Hepatocyte (in vitro differentiated cells): ENCODE measurements at regions not wholly inside any gene's neighbourhood (a gene's known extent, or its start where the extent isn't known, plus 50 kb on each side); places are given as distances from the start of the nearest gene placed in this dataset.

ENCODE experiments used
- DNase-seq: peaks from one replicate; pipeline ENCODE4 v3.0.0-alpha.2; 2016; ENCODE audit warnings: low spot score
- H2AFZ ChIP-seq: fragments of 200-600 bp; sonication (generic); 2 replicates; pipeline ENCODE4 v1.6.0; 2016; ENCODE audit warnings: antibody characterized with exemption, mild to moderate bottlenecking
- H3K27ac ChIP-seq: fragments of 200-600 bp; sonication (generic); 2 replicates; pipeline ENCODE4 v1.5.1; 2016; ENCODE audit warnings: mild to moderate bottlenecking
- H3K27me3 ChIP-seq: fragments of 200-600 bp; sonication (generic); 2 replicates; pipeline ENCODE4 v1.6.1; 2016
- H3K36me3 ChIP-seq: fragments of 200-600 bp; sonication (generic); replicated peaks from 2 replicates; pipeline ENCODE4 v1.5.1; 2016; ENCODE audit warnings: low read depth; ENCODE audit not compliant: insufficient read depth
- H3K4me1 ChIP-seq: fragments of 200-600 bp; sonication (generic); 2 replicates; pipeline ENCODE4 v1.5.1; 2016; ENCODE audit warnings: mild to moderate bottlenecking, moderate library complexity; ENCODE audit not compliant: insufficient read depth
- H3K4me2 ChIP-seq: fragments of 200-600 bp; sonication (generic); 2 replicates; pipeline ENCODE4 v1.6.0; 2016
- H3K4me3 ChIP-seq: fragments of 200-600 bp; sonication (generic); 2 replicates; pipeline ENCODE4 v1.5.1; 2016; ENCODE audit warnings: mild to moderate bottlenecking
- H3K79me2 ChIP-seq: fragments of 200-600 bp; sonication (generic); 2 replicates; pipeline ENCODE4 v1.6.0; 2017; ENCODE audit warnings: mild to moderate bottlenecking
- H3K9me2 ChIP-seq: fragments of 200-600 bp; sonication (generic); replicated peaks from 2 replicates; pipeline ENCODE4 v1.6.0; 2017; ENCODE audit warnings: mild to moderate bottlenecking; ENCODE audit not compliant: insufficient read depth
- H3K9me3 ChIP-seq: fragments of 200-600 bp; sonication (generic); 2 replicates; pipeline ENCODE4 v1.5.1; 2016; ENCODE audit warnings: low read depth, mild to moderate bottlenecking
- H4K20me1 ChIP-seq: fragments of 200-600 bp; sonication (generic); 2 replicates; pipeline ENCODE4 v1.6.0; 2016; ENCODE audit warnings: mild to moderate bottlenecking; ENCODE audit not compliant: insufficient read depth, poor library complexity, severe bottlenecking
- EZH2 ChIP-seq: fragments of 200-600 bp; sonication (generic); IDR thresholded peaks from 2 replicates; pipeline ENCODE4 v1.6.1; 2016; ENCODE audit warnings: antibody characterized with exemption, mild to moderate bottlenecking, borderline replicate concordance
- EZH2phosphoT487 ChIP-seq: fragments of 200-600 bp; sonication (generic); IDR thresholded peaks from one replicate; pipeline ENCODE4 v1.6.1; 2018; ENCODE audit warnings: antibody characterized with exemption, mild to moderate bottlenecking, low read depth, moderate library complexity; ENCODE audit not compliant: unreplicated experiment, severe bottlenecking
- WGBS: methylation state at CpG from one replicate; pipeline ENCODE4 v1.1.6; 2016; ENCODE audit warnings: low lambda C conversion rate; ENCODE audit errors: missing lambda C conversion rate; 5-methylcytosine and 5-hydroxymethylcytosine counted together
- TF ChIP-seq, protein P1 (sequence below): fragments of 200-600 bp; sonication (generic); IDR thresholded peaks from 2 replicates; pipeline ENCODE4 v1.5.1; 2016; ENCODE audit warnings: antibody characterized with exemption, mild to moderate bottlenecking; ENCODE audit not compliant: poor library complexity

DNA sequence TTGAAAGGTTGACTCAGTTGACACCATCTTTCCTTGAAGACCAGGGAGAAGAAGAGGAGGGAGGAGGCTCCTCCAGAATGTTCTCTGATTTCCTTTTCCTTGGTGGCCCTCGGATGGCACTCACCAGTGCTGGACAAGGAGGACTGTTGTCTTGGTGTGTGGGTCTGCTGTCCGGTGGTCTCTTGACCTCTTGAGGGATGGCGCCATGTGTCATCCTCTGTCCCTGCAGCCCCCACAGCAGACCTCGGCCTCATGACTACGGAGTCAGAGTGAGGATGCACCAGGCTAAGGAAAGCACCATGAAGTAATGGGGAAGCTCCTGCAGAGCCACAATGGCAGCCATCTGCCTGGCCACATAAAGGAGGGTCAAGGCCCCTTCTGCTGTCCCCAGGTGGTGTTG is 475.0 kb downstream of the GLRX3 start:
- no peaks in the 10 kb centered on the region for H3K9me3 ChIP-seq
- WGBS = 91% methylated on average over 5 of the region's 5 CpGs
- H3K4me1 ChIP-seq = peaks cover 16% of the 10 kb centered on the region
- no peaks in the 10 kb centered on the region for H3K9me2 ChIP-seq
- no peaks in the 10 kb centered on the region for H4K20me1 ChIP-seq
- H3K27ac ChIP-seq = no peak overlapping the region
- H3K4me3 ChIP-seq = no peak overlapping the region
- H3K27me3 ChIP-seq = no peaks in the 10 kb centered on the region
- no peaks in the 10 kb centered on the region for H3K79me2 ChIP-seq
- H3K4me2 ChIP-seq = no peak overlapping the region
- no peak overlapping the region for H2AFZ ChIP-seq
- H3K36me3 ChIP-seq = no peaks in the 10 kb centered on the region
- TF ChIP-seq, protein P1, sequence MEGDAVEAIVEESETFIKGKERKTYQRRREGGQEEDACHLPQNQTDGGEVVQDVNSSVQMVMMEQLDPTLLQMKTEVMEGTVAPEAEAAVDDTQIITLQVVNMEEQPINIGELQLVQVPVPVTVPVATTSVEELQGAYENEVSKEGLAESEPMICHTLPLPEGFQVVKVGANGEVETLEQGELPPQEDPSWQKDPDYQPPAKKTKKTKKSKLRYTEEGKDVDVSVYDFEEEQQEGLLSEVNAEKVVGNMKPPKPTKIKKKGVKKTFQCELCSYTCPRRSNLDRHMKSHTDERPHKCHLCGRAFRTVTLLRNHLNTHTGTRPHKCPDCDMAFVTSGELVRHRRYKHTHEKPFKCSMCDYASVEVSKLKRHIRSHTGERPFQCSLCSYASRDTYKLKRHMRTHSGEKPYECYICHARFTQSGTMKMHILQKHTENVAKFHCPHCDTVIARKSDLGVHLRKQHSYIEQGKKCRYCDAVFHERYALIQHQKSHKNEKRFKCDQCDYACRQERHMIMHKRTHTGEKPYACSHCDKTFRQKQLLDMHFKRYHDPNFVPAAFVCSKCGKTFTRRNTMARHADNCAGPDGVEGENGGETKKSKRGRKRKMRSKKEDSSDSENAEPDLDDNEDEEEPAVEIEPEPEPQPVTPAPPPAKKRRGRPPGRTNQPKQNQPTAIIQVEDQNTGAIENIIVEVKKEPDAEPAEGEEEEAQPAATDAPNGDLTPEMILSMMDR = no peak
- no peak for TF ChIP-seq EZH2phosphoT487
- TF ChIP-seq EZH2 = no peak
- no peak for DNase-seq

GRCh38 chr10:130615457-130615856 is 479.3 kb downstream of the GLRX3 start:
- Histone ChIP-seq H3K4me2 (no peak overlapping the region), H3K9me3 (no peaks in the 10 kb centered on the region), H3K4me3 (no peak overlapping the region), H2AFZ (no peak overlapping the region), H3K4me1 (peaks cover 8% of the 10 kb centered on the region), H3K9me2 (no peaks in the 10 kb centered on the region), H3K27ac (no peak overlapping the region), H3K36me3 (no peaks in the 10 kb centered on the region), H4K20me1 (no peaks in the 10 kb centered on the region), H3K27me3 (no peaks in the 10 kb centered on the region), H3K79me2 (no peaks in the 10 kb centered on the region)
- TF ChIP-seq, protein P1 = no peak
- TF ChIP-seq EZH2phosphoT487 (no peak), EZH2 (no peak)
- WGBS = 24% methylated on average over 4 of the region's 4 CpGs
- DNase-seq = no peak

- no peak overlapping the region for H3K27ac ChIP-seq
- no peaks in the 10 kb centered on the region for H3K9me3 ChIP-seq
- 88% methylated on average over 1 of the region's 1 CpG for WGBS
- peaks cover 8% of the 10 kb centered on the region for H3K4me1 ChIP-seq
- no peak for TF ChIP-seq EZH2phosphoT487
- TF ChIP-seq, protein P1 = no peak
- no peak for TF ChIP-seq EZH2
- H2AFZ ChIP-seq = no peak overlapping the region
- no peaks in the 10 kb centered on the region for H3K27me3 ChIP-seq
- no peaks in the 10 kb centered on the region for H3K36me3 ChIP-seq
- no peak overlapping the region for H3K4me2 ChIP-seq
- H3K4me3 ChIP-seq = no peak overlapping the region
- no peaks in the 10 kb centered on the region for H3K79me2 ChIP-seq
- no peak for DNase-seq
- no peaks in the 10 kb centered on the region for H3K9me2 ChIP-seq
- H4K20me1 ChIP-seq = no peaks in the 10 kb centered on the region
Observed at GRCh38 chr10:130617985-130618384, 481.8 kb downstream of the GLRX3 start.

DNA sequence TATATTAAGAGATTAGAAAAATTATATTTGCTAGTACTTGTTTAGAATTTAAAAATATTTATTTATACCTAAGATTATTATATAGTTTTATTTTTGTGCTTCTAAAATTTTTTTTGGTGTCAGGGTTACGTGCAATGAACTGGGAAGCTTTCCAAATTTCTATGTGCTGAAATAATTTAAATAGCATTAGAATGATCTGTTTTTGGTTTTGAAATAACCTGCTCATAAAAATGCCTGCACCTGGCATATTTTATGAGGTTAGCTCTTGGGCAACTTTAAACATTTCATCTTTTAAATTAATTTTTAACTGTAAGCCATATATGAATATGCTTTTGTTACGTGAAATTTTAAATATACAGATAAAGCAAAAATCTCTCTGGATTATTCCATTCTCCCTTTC is 482.5 kb downstream of the GLRX3 start:
- no peaks in the 10 kb centered on the region for H3K27me3 ChIP-seq
- H3K79me2 ChIP-seq = no peaks in the 10 kb centered on the region
- WGBS = 88% methylated on average over 2 of the region's 2 CpGs

More for the DNA sequence above, 482.5 kb downstream of the GLRX3 start:
- no peak overlapping the region for H3K4me2 ChIP-seq
- no peaks in the 10 kb centered on the region for H4K20me1 ChIP-seq
- no peaks in the 10 kb centered on the region for H3K9me3 ChIP-seq
- no peak for TF ChIP-seq EZH2phosphoT487
- TF ChIP-seq EZH2 = no peak
- TF ChIP-seq, protein P1 = no peak
- no peak overlapping the region for H3K27ac ChIP-seq
- DNase-seq = no peak
- H3K9me2 ChIP-seq = no peaks in the 10 kb centered on the region
- no peaks in the 10 kb centered on the region for H3K36me3 ChIP-seq
- H3K4me1 ChIP-seq = peaks cover 8% of the 10 kb centered on the region
- H2AFZ ChIP-seq = no peak overlapping the region
- no peak overlapping the region for H3K4me3 ChIP-seq
